ENCODE measurements at regions not wholly inside any gene's neighbourhood (a gene's known extent, or its start where the extent isn't known, plus 50 kb on each side); places are given as distances from the start of the nearest gene placed in this dataset.

DNA sequence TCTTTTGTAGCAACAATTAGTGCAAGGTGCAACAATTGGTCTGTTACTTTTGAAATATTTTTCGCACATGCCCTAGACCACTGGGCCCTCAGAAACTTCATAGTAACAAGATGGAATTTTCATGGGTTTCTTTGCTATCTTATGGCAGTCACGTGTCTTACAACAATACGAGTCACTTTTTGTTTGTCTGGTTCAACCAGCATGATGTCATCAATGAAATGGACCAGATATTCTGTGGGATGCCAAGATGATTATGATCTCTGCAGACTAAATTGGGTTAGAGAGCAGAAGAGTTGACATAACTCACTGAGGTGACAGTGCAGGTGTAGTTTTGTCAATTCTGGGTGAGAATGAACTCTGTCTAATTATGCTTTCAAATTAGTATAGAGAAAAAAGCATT lies 239.6 kb upstream of the RIOK2 start:
- TF ChIP-seq, protein P1, sequence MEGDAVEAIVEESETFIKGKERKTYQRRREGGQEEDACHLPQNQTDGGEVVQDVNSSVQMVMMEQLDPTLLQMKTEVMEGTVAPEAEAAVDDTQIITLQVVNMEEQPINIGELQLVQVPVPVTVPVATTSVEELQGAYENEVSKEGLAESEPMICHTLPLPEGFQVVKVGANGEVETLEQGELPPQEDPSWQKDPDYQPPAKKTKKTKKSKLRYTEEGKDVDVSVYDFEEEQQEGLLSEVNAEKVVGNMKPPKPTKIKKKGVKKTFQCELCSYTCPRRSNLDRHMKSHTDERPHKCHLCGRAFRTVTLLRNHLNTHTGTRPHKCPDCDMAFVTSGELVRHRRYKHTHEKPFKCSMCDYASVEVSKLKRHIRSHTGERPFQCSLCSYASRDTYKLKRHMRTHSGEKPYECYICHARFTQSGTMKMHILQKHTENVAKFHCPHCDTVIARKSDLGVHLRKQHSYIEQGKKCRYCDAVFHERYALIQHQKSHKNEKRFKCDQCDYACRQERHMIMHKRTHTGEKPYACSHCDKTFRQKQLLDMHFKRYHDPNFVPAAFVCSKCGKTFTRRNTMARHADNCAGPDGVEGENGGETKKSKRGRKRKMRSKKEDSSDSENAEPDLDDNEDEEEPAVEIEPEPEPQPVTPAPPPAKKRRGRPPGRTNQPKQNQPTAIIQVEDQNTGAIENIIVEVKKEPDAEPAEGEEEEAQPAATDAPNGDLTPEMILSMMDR (conservative IDR thresholded peaks at IDR 0.05; ENCODE audit: low read depth, low read length), result no peak
- TF ChIP-seq POLR2A (IDR thresholded peaks at IDR 0.05; ENCODE audit: low read depth, low read length) (no peak), SMC3 (IDR thresholded peaks at IDR 0.05; ENCODE audit: low read depth, low read length) (no peak), MAFK (IDR thresholded peaks at IDR 0.05; ENCODE audit: low read depth, low read length) (no peak), BHLHE40 (IDR thresholded peaks at IDR 0.05; ENCODE audit: low read depth, low read length) (no peak), RFX5 (IDR thresholded peaks at IDR 0.05; ENCODE audit: low read depth, low read length) (no peak), RCOR1 (IDR thresholded peaks at IDR 0.05; ENCODE audit: insufficient replicate concordance, low read length) (no peak), MXI1 (IDR thresholded peaks at IDR 0.05; ENCODE audit: borderline replicate concordance, low read depth, low read length) (no peak), CEBPB (IDR thresholded peaks at IDR 0.05; ENCODE audit: low read depth, low read length) (no peak)
- TF ChIP-seq, protein P2, sequence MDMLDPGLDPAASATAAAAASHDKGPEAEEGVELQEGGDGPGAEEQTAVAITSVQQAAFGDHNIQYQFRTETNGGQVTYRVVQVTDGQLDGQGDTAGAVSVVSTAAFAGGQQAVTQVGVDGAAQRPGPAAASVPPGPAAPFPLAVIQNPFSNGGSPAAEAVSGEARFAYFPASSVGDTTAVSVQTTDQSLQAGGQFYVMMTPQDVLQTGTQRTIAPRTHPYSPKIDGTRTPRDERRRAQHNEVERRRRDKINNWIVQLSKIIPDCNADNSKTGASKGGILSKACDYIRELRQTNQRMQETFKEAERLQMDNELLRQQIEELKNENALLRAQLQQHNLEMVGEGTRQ (IDR thresholded peaks at IDR 0.05; ENCODE audit: low read depth, low read length), result no peak
